Neuron (in vitro differentiated cells): ENCODE measurements at regions not wholly inside any gene's neighbourhood (a gene's known extent, or its start where the extent isn't known, plus 50 kb on each side); places are given as distances from the start of the nearest gene placed in this dataset.

Source experiments
- H2AFZ ChIP-seq: one replicate; pipeline ENCODE4 v1.6.1; 2013; ENCODE audit warnings: low read depth, mild to moderate bottlenecking, inconsistent platforms, low read length, moderate library complexity
- H3K27me3 ChIP-seq: one replicate; pipeline ENCODE4 v1.6.1; 2013; ENCODE audit warnings: low read length; ENCODE audit not compliant: insufficient read depth
- H3K36me3 ChIP-seq: one replicate; pipeline ENCODE4 v1.6.1; 2013; ENCODE audit warnings: low read length; ENCODE audit not compliant: insufficient read depth
- H3K4me1 ChIP-seq: one replicate; pipeline ENCODE4 v1.6.1; 2013; ENCODE audit warnings: low read length; ENCODE audit not compliant: insufficient read depth
- H3K4me3 ChIP-seq: 2 replicates; pipeline ENCODE4 v1.5.1; 2013; ENCODE audit warnings: mild to moderate bottlenecking, low read length, moderate library complexity
- H3K9me3 ChIP-seq: one replicate; pipeline ENCODE4 v1.6.1; 2013; ENCODE audit warnings: low read length

- H3K4me1 ChIP-seq = no peaks in the 10 kb centered on the region
- no peak overlapping the region for H3K4me3 ChIP-seq
- H3K27me3 ChIP-seq = peaks cover 4% of the 10 kb centered on the region
- H3K9me3 ChIP-seq = no peaks in the 10 kb centered on the region
- H3K36me3 ChIP-seq = no peaks in the 10 kb centered on the region
- no peak overlapping the region for H2AFZ ChIP-seq
Measured at GRCh38 chr6:167392631-167393316, 67.9 kb downstream of the TTLL2 start.

DNA sequence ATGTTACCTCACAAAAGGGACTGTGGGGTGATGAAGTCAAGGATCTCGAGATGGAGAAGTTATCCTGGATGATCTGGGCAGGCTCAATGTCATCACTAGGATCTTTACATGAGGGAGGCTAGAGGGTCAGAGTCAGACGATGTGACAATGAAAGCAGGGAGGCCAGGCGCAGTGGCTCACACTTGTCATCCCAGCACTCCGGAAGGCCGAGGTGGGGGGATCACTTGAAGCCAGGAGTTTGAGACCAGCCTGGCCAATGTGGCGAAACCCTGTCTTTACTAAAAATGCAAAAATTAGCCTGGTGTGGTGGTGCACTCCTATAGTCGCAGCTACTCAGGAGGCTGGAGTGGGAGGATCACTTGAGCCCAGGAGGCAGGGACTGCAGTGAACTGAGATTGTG, 68.8 kb downstream of the TTLL2 start:
- Histone ChIP-seq H3K4me1 (no peaks in the 10 kb centered on the region), H2AFZ (no peak overlapping the region), H3K4me3 (no peak overlapping the region), H3K27me3 (peaks cover 4% of the 10 kb centered on the region), H3K36me3 (no peaks in the 10 kb centered on the region), H3K9me3 (no peaks in the 10 kb centered on the region)

DNA sequence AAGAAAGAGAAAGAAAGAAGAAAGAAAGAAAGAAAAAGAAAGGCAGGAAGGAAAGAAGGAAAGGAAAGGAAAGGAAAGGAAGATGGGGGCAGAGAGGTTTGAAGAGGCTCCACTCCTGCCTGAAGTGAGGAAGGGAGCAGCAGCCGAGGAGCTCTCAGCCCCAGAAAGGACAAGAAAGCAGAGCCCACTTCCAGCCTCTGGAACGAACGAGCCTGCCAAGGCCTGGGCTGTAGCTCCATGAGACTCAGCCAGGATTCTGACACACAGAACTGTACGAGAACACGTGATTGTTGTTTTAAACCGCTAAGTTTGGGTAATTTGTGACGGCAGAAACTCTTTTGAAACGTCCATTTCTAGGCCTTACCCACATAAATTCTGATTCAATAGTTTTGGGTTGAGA, 69.5 kb downstream of the TTLL2 start:
- Histone ChIP-seq H3K4me3 (no peak overlapping the region), H3K9me3 (no peaks in the 10 kb centered on the region), H3K36me3 (no peaks in the 10 kb centered on the region), H3K4me1 (no peaks in the 10 kb centered on the region), H3K27me3 (peaks cover 4% of the 10 kb centered on the region), H2AFZ (no peak overlapping the region)

GRCh38 chr6:167394820-167395219, 69.9 kb downstream of the TTLL2 start:
- Histone ChIP-seq H3K27me3 (peaks cover 4% of the 10 kb centered on the region), H2AFZ (no peak overlapping the region), H3K4me1 (no peaks in the 10 kb centered on the region), H3K36me3 (no peaks in the 10 kb centered on the region), H3K4me3 (no peak overlapping the region), H3K9me3 (peaks cover 2% of the 10 kb centered on the region)

GRCh38 chr6:167396068-167396658, 71.3 kb downstream of the TTLL2 start:
- H3K27me3 ChIP-seq = peaks cover 4% of the 10 kb centered on the region
- no peak overlapping the region for H2AFZ ChIP-seq
- H3K9me3 ChIP-seq = peaks cover 2% of the 10 kb centered on the region
- H3K36me3 ChIP-seq = no peaks in the 10 kb centered on the region
- no peaks in the 10 kb centered on the region for H3K4me1 ChIP-seq
- H3K4me3 ChIP-seq = no peak overlapping the region

DNA sequence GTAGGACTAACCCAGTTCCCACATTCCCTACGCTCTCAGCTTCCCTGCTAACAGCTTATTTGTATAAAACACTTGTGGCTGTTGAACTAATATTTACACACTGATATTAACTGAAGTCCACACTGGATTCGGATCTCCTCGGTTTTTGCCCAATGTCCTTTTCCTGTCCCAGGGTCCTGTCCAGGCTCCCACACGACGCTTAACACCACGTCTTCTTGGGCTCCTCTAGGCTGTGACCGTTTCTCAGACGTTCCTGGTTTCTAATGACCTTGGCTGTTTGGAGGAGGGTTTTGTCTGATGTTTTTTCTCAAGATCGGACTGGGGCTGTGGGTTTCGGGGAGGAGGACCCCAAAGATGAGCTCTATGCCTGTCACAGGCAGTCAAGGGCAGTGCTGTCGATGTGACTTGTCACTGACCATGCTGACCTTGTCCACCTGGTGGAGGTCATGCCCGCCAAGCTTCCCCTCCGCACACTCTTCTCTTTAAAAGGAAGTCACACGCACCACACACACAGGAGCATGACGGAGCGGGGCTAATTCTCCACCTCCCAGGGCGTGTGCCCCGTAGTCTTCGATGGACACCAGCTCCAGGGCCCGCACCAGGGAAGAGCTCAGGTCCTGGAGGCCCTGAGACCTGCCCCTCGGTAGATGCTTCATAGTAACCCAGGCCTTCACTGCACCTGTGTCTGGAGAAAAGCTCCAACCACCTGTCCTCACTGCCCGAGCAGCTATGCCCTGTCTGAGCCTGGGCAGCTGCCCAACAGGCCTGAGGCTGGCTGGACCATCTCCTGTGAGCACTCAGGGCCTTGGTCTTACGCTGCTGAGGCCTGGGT, 72.0 kb downstream of the TTLL2 start:
- H3K4me1 ChIP-seq = no peaks in the 10 kb centered on the region
- H3K27me3 ChIP-seq = peaks cover 4% of the 10 kb centered on the region
- H3K36me3 ChIP-seq = no peaks in the 10 kb centered on the region
- H3K4me3 ChIP-seq = no peak overlapping the region
- no peak overlapping the region for H2AFZ ChIP-seq
- H3K9me3 ChIP-seq = peaks cover 2% of the 10 kb centered on the region

GRCh38 chr6:167397712-167398111, 72.8 kb downstream of the TTLL2 start:
- Histone ChIP-seq H2AFZ (no peak overlapping the region), H3K4me1 (no peaks in the 10 kb centered on the region), H3K9me3 (peaks cover 2% of the 10 kb centered on the region), H3K27me3 (peaks cover 4% of the 10 kb centered on the region), H3K4me3 (no peak overlapping the region), H3K36me3 (no peaks in the 10 kb centered on the region)

DNA sequence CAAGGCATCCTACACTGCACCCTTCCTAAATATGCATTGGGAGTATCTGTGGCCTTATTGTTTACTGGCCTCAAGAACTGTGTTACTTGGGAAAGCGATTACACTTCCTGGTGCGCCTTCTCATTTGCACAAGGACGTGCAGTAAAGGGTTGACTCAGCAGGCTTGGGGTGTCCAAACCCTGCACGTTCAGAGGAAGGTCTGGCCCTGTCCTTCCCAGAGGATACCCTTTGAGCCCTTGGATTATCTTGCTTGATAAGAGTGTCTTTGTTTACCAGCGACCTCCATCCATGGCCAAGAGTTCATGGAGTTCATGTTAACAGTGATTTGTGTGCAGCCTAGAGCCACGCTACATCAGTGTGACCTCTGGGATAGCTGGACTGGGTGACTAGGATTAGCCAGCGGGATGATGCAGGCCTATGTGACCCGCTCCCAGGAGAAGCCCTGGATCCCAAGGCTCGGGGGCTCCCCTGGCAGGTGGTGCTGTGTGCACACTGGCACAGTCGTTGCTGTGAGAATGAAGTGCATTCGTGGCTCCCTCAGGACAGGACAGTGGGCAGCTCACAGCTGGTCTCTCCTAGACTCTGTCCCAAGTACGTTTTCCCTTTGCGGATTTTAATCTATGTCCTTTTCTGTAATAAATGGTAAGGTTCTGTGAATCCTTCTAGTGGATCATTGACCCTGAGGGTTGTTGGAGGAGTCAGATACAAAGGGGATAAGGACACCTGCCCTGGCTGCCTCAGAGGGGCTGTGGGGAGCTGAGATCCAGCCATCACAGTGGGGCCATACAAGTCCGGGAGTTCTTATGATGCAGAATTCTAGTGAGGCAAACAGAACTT, 73.5 kb downstream of the TTLL2 start:
- H3K4me1 ChIP-seq = no peaks in the 10 kb centered on the region
- H3K9me3 ChIP-seq = peaks cover 2% of the 10 kb centered on the region

DNA sequence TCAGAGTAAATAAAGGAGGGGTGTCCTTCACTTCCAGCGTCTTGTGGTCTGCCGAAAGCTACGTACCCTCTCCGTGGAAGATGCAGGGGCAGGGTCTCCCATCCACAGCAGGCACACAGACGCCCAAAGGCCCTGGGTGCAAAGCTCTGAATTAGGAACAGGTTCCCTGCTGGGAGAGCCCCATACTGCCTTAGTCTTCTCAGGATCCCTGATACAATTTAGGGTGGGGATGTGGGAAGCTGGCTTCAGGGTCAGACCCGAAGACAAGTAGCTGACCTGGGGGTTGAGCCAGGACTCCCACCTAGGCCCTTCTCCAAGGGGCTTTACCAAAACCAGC, 74.1 kb downstream of the TTLL2 start:
- Histone ChIP-seq H2AFZ (no peak overlapping the region), H3K36me3 (no peaks in the 10 kb centered on the region), H3K4me1 (no peaks in the 10 kb centered on the region), H3K9me3 (peaks cover 2% of the 10 kb centered on the region), H3K4me3 (no peak overlapping the region), H3K27me3 (peaks cover 4% of the 10 kb centered on the region)

More for the DNA sequence above, 73.5 kb downstream of the TTLL2 start:
- Histone ChIP-seq H3K36me3 (no peaks in the 10 kb centered on the region), H3K4me3 (no peak overlapping the region), H3K27me3 (peaks cover 4% of the 10 kb centered on the region), H2AFZ (no peak overlapping the region)

DNA sequence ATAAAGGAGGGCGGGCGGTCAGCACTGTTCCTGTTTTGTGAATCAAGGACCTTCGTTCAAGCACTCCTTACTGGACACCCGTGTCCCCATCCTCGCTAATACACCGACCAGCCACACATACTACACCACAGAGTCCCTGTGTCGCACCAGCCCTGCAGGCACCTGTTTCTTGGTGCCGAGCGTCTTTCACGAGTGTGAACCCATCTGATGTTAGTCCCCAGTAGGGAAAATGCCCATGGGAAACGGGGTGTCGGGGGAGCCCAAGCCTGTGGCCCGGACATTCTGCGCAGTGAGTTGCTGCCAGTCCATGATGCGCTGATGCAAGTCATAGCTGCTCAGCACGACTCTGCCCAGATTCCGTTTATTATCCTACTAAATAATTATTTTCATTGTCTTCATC, 74.7 kb downstream of the TTLL2 start:
- no peaks in the 10 kb centered on the region for H3K36me3 ChIP-seq
- H2AFZ ChIP-seq = no peak overlapping the region
- H3K4me3 ChIP-seq = no peak overlapping the region
- peaks cover 2% of the 10 kb centered on the region for H3K9me3 ChIP-seq
- H3K4me1 ChIP-seq = no peaks in the 10 kb centered on the region
- H3K27me3 ChIP-seq = peaks cover 4% of the 10 kb centered on the region

GRCh38 chr6:167400482-167401138, 75.7 kb downstream of the TTLL2 start:
- Histone ChIP-seq H3K4me1 (no peaks in the 10 kb centered on the region), H2AFZ (no peak overlapping the region), H3K9me3 (peaks cover 2% of the 10 kb centered on the region), H3K4me3 (no peak overlapping the region), H3K27me3 (peaks cover 4% of the 10 kb centered on the region), H3K36me3 (no peaks in the 10 kb centered on the region)

DNA sequence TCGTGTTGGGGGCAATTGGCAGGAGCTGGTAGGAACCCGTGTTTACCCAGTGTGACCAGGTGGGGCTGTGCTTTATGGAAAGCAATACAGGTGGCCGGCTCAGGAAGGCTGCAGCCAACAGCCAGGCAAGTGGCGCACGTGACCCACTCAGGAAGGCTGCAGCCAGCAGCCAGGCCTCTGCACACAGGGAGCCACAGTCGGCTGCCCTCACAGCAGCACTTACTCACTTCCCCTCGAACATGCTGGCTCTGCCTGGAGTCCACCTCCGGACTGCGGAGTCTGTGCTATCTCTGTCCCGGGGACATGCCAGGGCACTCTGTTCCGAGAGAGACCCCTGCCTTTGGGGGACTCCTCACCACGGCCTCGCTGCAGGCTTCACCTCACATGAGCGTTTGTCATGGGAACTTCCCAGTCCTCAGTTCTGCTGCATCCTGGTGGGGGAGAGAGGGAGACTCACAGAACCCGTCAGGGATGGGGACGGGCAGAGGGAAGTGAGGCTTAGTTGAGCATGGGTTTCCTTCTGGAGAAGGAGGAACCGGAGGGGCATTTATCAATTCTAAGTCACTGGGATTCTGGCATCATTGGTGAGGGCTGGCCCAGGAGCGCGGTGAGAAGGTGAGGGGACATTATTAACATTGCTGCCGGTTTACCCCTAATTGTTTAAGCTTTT, 76.8 kb downstream of the TTLL2 start:
- Histone ChIP-seq H2AFZ (no peak overlapping the region), H3K27me3 (peaks cover 2% of the 10 kb centered on the region), H3K4me3 (no peak overlapping the region), H3K4me1 (no peaks in the 10 kb centered on the region), H3K9me3 (peaks cover 2% of the 10 kb centered on the region), H3K36me3 (no peaks in the 10 kb centered on the region)
